SK-N-SH (cell line): ENCODE measurements at regions not wholly inside any gene's neighbourhood (a gene's known extent, or its start where the extent isn't known, plus 50 kb on each side); places are given as distances from the start of the nearest gene placed in this dataset.

ENCODE experiments used
- CTCF ChIA-PET: fragments of 300-600, 350-600 bp; formaldehyde crosslinking; extraction: SDS; loops from one replicate; lab custom pipeline; 2021; lab: Yijun Ruan, JAX
- POLR2A ChIA-PET: fragments of 350-600 bp; sonication (Branson Sonifier 250); formaldehyde crosslinking; extraction: SDS; loops from one replicate; lab custom pipeline; 2020; ENCODE audit warnings: antibody characterized with exemption, inconsistent platforms; lab: Yijun Ruan, JAX
- DNase-seq: peaks from one replicate; pipeline ENCODE4 v3.0.0; 2012
- H2AFZ ChIP-seq: fragments of 200-600 bp; sonication (generic); 2 replicates; pipeline ENCODE4 v1.8.1; 2016; ENCODE audit warnings: antibody characterized with exemption, mild to moderate bottlenecking, low read depth
- H3F3A ChIP-seq: fragments of 200-600 bp; sonication (generic); replicated peaks from 2 replicates; pipeline ENCODE3; 2016; ENCODE audit warnings: antibody characterized with exemption, mild to moderate bottlenecking; ENCODE audit not compliant: insufficient read depth
- H3K27ac ChIP-seq, 2 experiments: fragments of 200-500 bp in 1 of 2; fragments of 200-600 bp in 1 of 2; sonication (Bioruptor generic) in 1 of 2; sonication (generic), shearing (Covaris generic) in 1 of 2; 2 replicates each; pipeline versions ENCODE4 v1.5.1 to v1.6.1; 2014 to 2016; ENCODE audit warnings: low read depth in 2 of 2, inconsistent platforms in 1 of 2, low read length in 1 of 2, mild to moderate bottlenecking in 1 of 2, mixed read lengths in 1 of 2
- H3K27me3 ChIP-seq: fragments of 200-600 bp; sonication (generic), shearing (Covaris generic); 2 replicates; pipeline ENCODE4 v1.6.1; 2016; ENCODE audit warnings: mixed run types; ENCODE audit not compliant: insufficient read depth
- H3K36me3 ChIP-seq, 2 experiments: fragments of 200-500 bp in 1 of 2; fragments of 200-600 bp in 1 of 2; sonication (Bioruptor generic) in 1 of 2; sonication (generic) in 1 of 2; replicated peaks in 1 of 2; 2 replicates each; pipeline versions ENCODE3 to v1.5.1; 2014 to 2016; ENCODE audit warnings: low read length in 1 of 2, mild to moderate bottlenecking in 1 of 2; ENCODE audit not compliant: insufficient read depth in 2 of 2, control insufficient read depth in 1 of 2
- H3K4me1 ChIP-seq, 2 experiments: fragments of 200-500 bp in 1 of 2; fragments of 200-600 bp in 1 of 2; sonication (Bioruptor generic) in 1 of 2; sonication (generic), shearing (Covaris generic) in 1 of 2; 2 replicates each; pipeline versions ENCODE4 v1.5.1 to v1.6.1; 2014 to 2016; ENCODE audit warnings: low read depth in 1 of 2, low read length in 1 of 2, mixed run types in 1 of 2; ENCODE audit not compliant: insufficient read depth in 2 of 2, control insufficient read depth in 1 of 2
- H3K4me2 ChIP-seq: fragments of 200-600 bp; sonication (generic), shearing (Covaris generic); 2 replicates; pipeline ENCODE4 v1.6.1; 2017; ENCODE audit warnings: mixed run types
- H3K4me3 ChIP-seq, 2 experiments: fragments of 200-500 bp in 1 of 2; fragments of 200-600 bp in 1 of 2; sonication (Bioruptor generic) in 1 of 2; sonication (generic), shearing (Covaris generic) in 1 of 2; 2 replicates each; pipeline versions ENCODE4 v1.5.1 to v1.8.1; 2014 to 2016; ENCODE audit warnings: low read depth in 2 of 2, inconsistent platforms in 1 of 2, low read length in 1 of 2, mild to moderate bottlenecking in 1 of 2, mixed read lengths in 1 of 2, moderate library complexity in 1 of 2
- H3K79me2 ChIP-seq: fragments of 200-600 bp; sonication (generic); 2 replicates; pipeline ENCODE4 v1.8.1; 2017; ENCODE audit warnings: mild to moderate bottlenecking; ENCODE audit not compliant: insufficient read depth
- H3K9ac ChIP-seq: fragments of 200-600 bp; sonication (generic); 2 replicates; pipeline ENCODE4 v1.6.1; 2017; ENCODE audit warnings: mixed run types
- H3K9me2 ChIP-seq: fragments of 200-600 bp; sonication (generic); 2 replicates; pipeline ENCODE4 v1.6.1; 2017; ENCODE audit warnings: mixed run types
- H3K9me3 ChIP-seq: fragments of 200-600 bp; sonication (generic); 2 replicates; pipeline ENCODE4 v1.6.1; 2017; ENCODE audit warnings: mixed run types, mild to moderate bottlenecking, moderate library complexity
- H4K20me1 ChIP-seq: fragments of 200-600 bp; sonication (generic); 2 replicates; pipeline ENCODE4 v1.6.1; 2017; ENCODE audit warnings: mild to moderate bottlenecking, mixed run types; ENCODE audit not compliant: insufficient read depth
- ELF1 ChIP-seq: IDR thresholded peaks from 2 replicates; pipeline ENCODE4 v1.4.0; 2012
- EP300 ChIP-seq, 2 experiments: IDR thresholded peaks; 2 replicates each; pipeline versions ENCODE4 v1.4.0 to v1.6.1; 2012; ENCODE audit warnings: borderline replicate concordance in 1 of 2, low read depth in 1 of 2, low read length in 1 of 2
- EZH2phosphoT487 ChIP-seq: fragments of 200-600 bp; sonication (generic); IDR thresholded peaks from 2 replicates; pipeline ENCODE4 v1.6.1; 2017; ENCODE audit warnings: low read depth, mixed run types, mild to moderate bottlenecking, antibody characterized with exemption, moderate library complexity, borderline replicate concordance
- FOXJ3 ChIP-seq: sonication (generic); formaldehyde crosslinking; IDR thresholded peaks from 2 replicates; pipeline ENCODE4 v1.5.1; 2020; ENCODE audit warnings: mild to moderate bottlenecking, missing genetic modification reagents
- GABPA ChIP-seq: IDR thresholded peaks from 2 replicates; pipeline ENCODE4 v1.4.0; 2012; ENCODE audit warnings: low read depth, mild to moderate bottlenecking
- GATA2 ChIP-seq: sonication (generic); formaldehyde crosslinking; IDR thresholded peaks from 2 replicates; pipeline ENCODE4 v1.5.0; 2020; ENCODE audit warnings: mild to moderate bottlenecking, missing genetic modification reagents
- IRF3 ChIP-seq: fragments of 150-350 bp; IDR thresholded peaks from 2 replicates; pipeline ENCODE4 v1.6.1; 2016; ENCODE audit warnings: mild to moderate bottlenecking, low read depth, low read length
- MAX ChIP-seq: IDR thresholded peaks from 2 replicates; pipeline ENCODE4 v1.4.0; 2012; ENCODE audit warnings: low read depth
- MEF2A ChIP-seq: IDR thresholded peaks from 2 replicates; pipeline ENCODE4 v1.4.0; 2012; ENCODE audit warnings: low read depth, borderline replicate concordance
- POLR2AphosphoS5 ChIP-seq: IDR thresholded peaks from 2 replicates; pipeline ENCODE4 v1.6.1; 2012; ENCODE audit warnings: low read depth, low read length
- RCOR1 ChIP-seq: fragments of 150-350 bp; IDR thresholded peaks from 2 replicates; pipeline ENCODE4 v1.6.1; 2017; ENCODE audit warnings: antibody characterized with exemption, low read length
- REST ChIP-seq: IDR thresholded peaks from 2 replicates; pipeline ENCODE4 v1.6.1; 2012; ENCODE audit warnings: mild to moderate bottlenecking, low read depth, low read length, moderate library complexity
- RFX5 ChIP-seq: IDR thresholded peaks from 2 replicates; pipeline ENCODE4 v1.6.1; 2012; ENCODE audit warnings: mild to moderate bottlenecking, improper control_type of control experiment, low read length
- TAF1 ChIP-seq: IDR thresholded peaks from 2 replicates; pipeline ENCODE4 v1.6.1; 2012; ENCODE audit warnings: low read depth, mild to moderate bottlenecking, low read length, moderate library complexity, borderline replicate concordance
- TCF12 ChIP-seq: IDR thresholded peaks from 2 replicates; pipeline ENCODE4 v1.4.0; 2012
- TEAD4 ChIP-seq: IDR thresholded peaks from 2 replicates; pipeline ENCODE4 v1.4.0; 2012; ENCODE audit warnings: mild to moderate bottlenecking, borderline replicate concordance; ENCODE audit not compliant: insufficient read depth
- WGBS: methylation state at CpG from one replicate; pipeline ENCODE4 v1.1.6; 2017; ENCODE audit warnings: low lambda C conversion rate; 5-methylcytosine and 5-hydroxymethylcytosine counted together

- Histone ChIP-seq H2AFZ (no peak overlapping the region), H3K79me2 (no peaks in the 10 kb centered on the region), H3K27me3 (no peaks in the 10 kb centered on the region), H3K9me3 (no peaks in the 10 kb centered on the region), H3K4me1 (no peaks in the 10 kb centered on the region), H3K9ac (no peak overlapping the region), H4K20me1 (no peaks in the 10 kb centered on the region), H3K4me2 (no peak overlapping the region), H3F3A (no peaks in the 10 kb centered on the region), H3K9me2 (no peaks in the 10 kb centered on the region), H3K4me3 (no peak overlapping the region), H3K36me3 (no peaks in the 10 kb centered on the region), H3K27ac (no peak overlapping the region)
- no peak for DNase-seq
- WGBS = 35% methylated on average over 3 of the region's 3 CpGs
- TF ChIP-seq EZH2phosphoT487 = no peak
- TF ChIP-seq FOXJ3 = no peak
- no peak for TF ChIP-seq TEAD4
- no peak for TF ChIP-seq MAX
- no peak for TF ChIP-seq EP300 (IDR thresholded peaks at IDR 0.05; ENCODE audit: borderline replicate concordance in 1 of 2, low read depth in 1 of 2, low read length in 1 of 2)
- TF ChIP-seq TAF1 = no peak
- TF ChIP-seq POLR2AphosphoS5 = no peak
- no peak for TF ChIP-seq IRF3
- no peak for TF ChIP-seq ELF1
- TF ChIP-seq MEF2A = no peak
- no peak for TF ChIP-seq TCF12
- no peak for TF ChIP-seq GABPA
- TF ChIP-seq GATA2 (CRISPR knock-in tag) = no peak
- TF ChIP-seq REST = no peak
- no peak for TF ChIP-seq RCOR1
- no peak for TF ChIP-seq RFX5
- ChIA-PET CTCF (interaction anchor here (1.3 kb wide), 1 partner anchor 188 kb away, joined by 3 read pairs; no protein-coding TSS in a partner anchor), POLR2A (no interaction called here)
Measured at GRCh38 chr4:170777663-170778062, 687.9 kb upstream of the AADAT start.
